Immature natural killer cell (primary cell): ENCODE measurements at regions not wholly inside any gene's neighbourhood (a gene's known extent, or its start where the extent isn't known, plus 50 kb on each side); places are given as distances from the start of the nearest gene placed in this dataset.

Experiments
- DNase-seq, 3 donors: peaks; one replicate each; pipeline ENCODE4 v3.0.0; 2022; ENCODE audit warnings: mixed read lengths in 1 of 3
- H3K27ac Mint-ChIP-seq, 6 donors: one replicate each; pipeline ENCODE4 v1.8.0; 2020; ENCODE audit warnings: mixed read lengths in 6 of 6, mild to moderate bottlenecking in 5 of 6, inconsistent platforms in 4 of 6, moderate library complexity in 3 of 6
- H3K27me3 Mint-ChIP-seq, 3 donors: one replicate each; pipeline ENCODE4 v1.8.0; 2020 to 2021; ENCODE audit warnings: low read depth in 3 of 3, mild to moderate bottlenecking in 3 of 3, mixed read lengths in 3 of 3, moderate library complexity in 3 of 3, inconsistent platforms in 1 of 3
- H3K36me3 Mint-ChIP-seq, 3 donors: one replicate each; pipeline ENCODE4 v1.8.0; 2020; ENCODE audit warnings: mixed read lengths in 3 of 3, inconsistent platforms in 2 of 3, mild to moderate bottlenecking in 2 of 3
- H3K4me1 Mint-ChIP-seq, 2 donors: one replicate each; pipeline ENCODE4 v1.8.0; 2020; ENCODE audit warnings: inconsistent platforms in 2 of 2, mild to moderate bottlenecking in 2 of 2, mixed read lengths in 2 of 2, moderate library complexity in 1 of 2
- H3K4me3 Mint-ChIP-seq, 5 donors: one replicate each; pipeline ENCODE4 v1.8.0; 2020; ENCODE audit warnings: mild to moderate bottlenecking in 5 of 5, mixed read lengths in 5 of 5, inconsistent platforms in 3 of 5, moderate library complexity in 3 of 5
- H3K9me3 Mint-ChIP-seq, 6 donors: one replicate each; pipeline ENCODE4 v1.8.0; 2020; ENCODE audit warnings: mild to moderate bottlenecking in 6 of 6, mixed read lengths in 6 of 6, inconsistent platforms in 4 of 6, moderate library complexity in 3 of 6

- Mint-ChIP-seq H3K36me3 (no peaks in the 10 kb centered on the region), H3K27me3 (no peaks in the 10 kb centered on the region), H3K27ac (no peak overlapping the region), H3K4me3 (no peak overlapping the region), H3K4me1 (no peaks in the 10 kb centered on the region), H3K9me3 (peaks cover 1 to 17% (median 5%) of the 10 kb centered on the region in 6 donors)
- DNase-seq: no peak
These were observed 119.1 kb upstream of the CHORDC1 start for GRCh38 chr11:90341986-90342385.

GRCh38 chr11:90332415-90332814, 109.6 kb upstream of the CHORDC1 start:
- Mint-ChIP-seq H3K4me1 (no peaks in the 10 kb centered on the region), H3K27ac (no peak overlapping the region), H3K4me3 (no peak overlapping the region), H3K27me3 (peaks cover 0 to 2% (median 2%) of the 10 kb centered on the region in 3 donors), H3K9me3 (peaks cover 0 to 2% (median 0%) of the 10 kb centered on the region in 6 donors), H3K36me3 (no peaks in the 10 kb centered on the region)
- no peak for DNase-seq

- Mint-ChIP-seq H3K27me3 (peaks cover 0 to 2% (median 2%) of the 10 kb centered on the region in 3 donors), H3K4me1 (no peaks in the 10 kb centered on the region), H3K27ac (no peak overlapping the region), H3K4me3 (no peak overlapping the region), H3K36me3 (no peaks in the 10 kb centered on the region), H3K9me3 (peaks cover 0 to 1% (median 0%) of the 10 kb centered on the region in 6 donors)
- DNase-seq: no peak
These were observed 107.8 kb upstream of the CHORDC1 start for GRCh38 chr11:90330632-90331031.

- Mint-ChIP-seq H3K36me3 (no peaks in the 10 kb centered on the region), H3K9me3 (peaks cover 0 to 4% (median 0%) of the 10 kb centered on the region in 6 donors), H3K27ac (no peak overlapping the region), H3K27me3 (peaks cover 0 to 2% (median 2%) of the 10 kb centered on the region in 3 donors), H3K4me1 (no peaks in the 10 kb centered on the region), H3K4me3 (no peak overlapping the region)
- DNase-seq: no peak
These were observed 106.2 kb upstream of the CHORDC1 start for GRCh38 chr11:90329043-90329442.

GRCh38 chr11:90326647-90327046, 103.8 kb upstream of the CHORDC1 start:
- peaks cover 0 to 16% (median 2%) of the 10 kb centered on the region in 6 donors for H3K9me3 Mint-ChIP-seq
- peaks cover 2% of the 10 kb centered on the region in 3 donors for H3K27me3 Mint-ChIP-seq
- H3K4me1 Mint-ChIP-seq: no peaks in the 10 kb centered on the region
- no peak overlapping the region for H3K27ac Mint-ChIP-seq
- no peak for DNase-seq
- H3K4me3 Mint-ChIP-seq: no peak overlapping the region
- no peaks in the 10 kb centered on the region for H3K36me3 Mint-ChIP-seq

GRCh38 chr11:90323289-90323688, 100.4 kb upstream of the CHORDC1 start:
- Mint-ChIP-seq H3K4me3 (no peak overlapping the region), H3K4me1 (no peaks in the 10 kb centered on the region), H3K27me3 (peaks cover 0 to 4% (median 2%) of the 10 kb centered on the region in 3 donors), H3K36me3 (no peaks in the 10 kb centered on the region), H3K27ac (no peak overlapping the region), H3K9me3 (peaks cover 0 to 34% (median 4%) of the 10 kb centered on the region in 6 donors)
- no peak for DNase-seq

- Mint-ChIP-seq H3K27ac (no peak overlapping the region), H3K4me1 (no peaks in the 10 kb centered on the region), H3K27me3 (peaks cover 2% of the 10 kb centered on the region in 3 donors), H3K36me3 (no peaks in the 10 kb centered on the region), H3K9me3 (peaks cover 1 to 34% (median 5%) of the 10 kb centered on the region in 6 donors), H3K4me3 (no peak overlapping the region)
- no peak for DNase-seq
These were observed 98.2 kb upstream of the CHORDC1 start for GRCh38 chr11:90321018-90321417.

GRCh38 chr11:90318651-90319050, 95.8 kb upstream of the CHORDC1 start:
- Mint-ChIP-seq H3K27ac (no peak overlapping the region), H3K9me3 (peaks cover 1 to 34% (median 4%) of the 10 kb centered on the region in 6 donors), H3K36me3 (no peaks in the 10 kb centered on the region), H3K27me3 (peaks cover 0 to 2% (median 2%) of the 10 kb centered on the region in 3 donors), H3K4me3 (no peak overlapping the region), H3K4me1 (no peaks in the 10 kb centered on the region)
- DNase-seq: no peak

- Mint-ChIP-seq H3K9me3 (peaks cover 0 to 3% (median 0%) of the 10 kb centered on the region in 6 donors), H3K27ac (no peak overlapping the region), H3K36me3 (no peaks in the 10 kb centered on the region), H3K4me3 (no peak overlapping the region), H3K27me3 (peaks cover 0 to 5% (median 2%) of the 10 kb centered on the region in 3 donors), H3K4me1 (no peaks in the 10 kb centered on the region)
- DNase-seq: no peak
These were observed 87.4 kb upstream of the CHORDC1 start for GRCh38 chr11:90310210-90310609.

GRCh38 chr11:90309693-90310092, 86.8 kb upstream of the CHORDC1 start:
- no peak overlapping the region for H3K27ac Mint-ChIP-seq
- H3K27me3 Mint-ChIP-seq: peaks cover 0 to 5% (median 2%) of the 10 kb centered on the region in 3 donors
- no peaks in the 10 kb centered on the region for H3K4me1 Mint-ChIP-seq
- H3K9me3 Mint-ChIP-seq: peaks cover 0 to 3% (median 0%) of the 10 kb centered on the region in 6 donors
- DNase-seq: no peak
- H3K36me3 Mint-ChIP-seq: no peaks in the 10 kb centered on the region
- no peak overlapping the region for H3K4me3 Mint-ChIP-seq

GRCh38 chr11:90294526-90294925, 71.7 kb upstream of the CHORDC1 start:
- H3K4me1 Mint-ChIP-seq: no peaks in the 10 kb centered on the region
- no peak for DNase-seq
- H3K27me3 Mint-ChIP-seq: peaks cover 0 to 3% (median 0%) of the 10 kb centered on the region in 3 donors
- no peak overlapping the region for H3K27ac Mint-ChIP-seq
- H3K9me3 Mint-ChIP-seq: peaks cover 0 to 6% (median 2%) of the 10 kb centered on the region in 6 donors
- no peaks in the 10 kb centered on the region for H3K36me3 Mint-ChIP-seq
- no peak overlapping the region for H3K4me3 Mint-ChIP-seq

- H3K36me3 Mint-ChIP-seq: no peaks in the 10 kb centered on the region
- no peaks in the 10 kb centered on the region for H3K4me1 Mint-ChIP-seq
These were observed 71.2 kb upstream of the CHORDC1 start for GRCh38 chr11:90294091-90294490.

GRCh38 chr11:90288212-90288821, 65.5 kb upstream of the CHORDC1 start:
- DNase-seq: no peak
- Mint-ChIP-seq H3K9me3 (peaks cover 0 to 7% (median 2%) of the 10 kb centered on the region in 6 donors), H3K4me1 (no peaks in the 10 kb centered on the region), H3K27me3 (no peaks in the 10 kb centered on the region), H3K36me3 (no peaks in the 10 kb centered on the region), H3K4me3 (no peak overlapping the region), H3K27ac (no peak overlapping the region)

More at GRCh38 chr11:90294091-90294490, 71.2 kb upstream of the CHORDC1 start:
- Mint-ChIP-seq H3K27ac (no peak overlapping the region), H3K9me3 (peaks cover 0 to 6% (median under 1%) of the 10 kb centered on the region in 6 donors), H3K27me3 (peaks cover 0 to 3% (median 0%) of the 10 kb centered on the region in 3 donors), H3K4me3 (no peak overlapping the region)
- no peak for DNase-seq

- no peak overlapping the region for H3K27ac Mint-ChIP-seq
- H3K4me3 Mint-ChIP-seq: no peak overlapping the region
- H3K4me1 Mint-ChIP-seq: no peaks in the 10 kb centered on the region
- H3K9me3 Mint-ChIP-seq: peaks cover 0 to 7% (median 2%) of the 10 kb centered on the region in 6 donors
- H3K36me3 Mint-ChIP-seq: no peaks in the 10 kb centered on the region
- no peaks in the 10 kb centered on the region for H3K27me3 Mint-ChIP-seq
- no peak for DNase-seq
These were observed 63.8 kb upstream of the CHORDC1 start for GRCh38 chr11:90286640-90287039.

GRCh38 chr11:90284171-90284570, 61.3 kb upstream of the CHORDC1 start:
- H3K4me1 Mint-ChIP-seq: no peaks in the 10 kb centered on the region
- no peak overlapping the region for H3K4me3 Mint-ChIP-seq
- H3K27me3 Mint-ChIP-seq: peaks cover 0 to 3% (median 0%) of the 10 kb centered on the region in 3 donors
- peaks cover 0 to 4% (median 0%) of the 10 kb centered on the region in 3 donors for H3K36me3 Mint-ChIP-seq
- no peak overlapping the region for H3K27ac Mint-ChIP-seq
- H3K9me3 Mint-ChIP-seq: peaks cover 0 to 5% (median 2%) of the 10 kb centered on the region in 6 donors
- no peak for DNase-seq
